ENCODE measurements at regions not wholly inside any gene's neighbourhood (a gene's known extent, or its start where the extent isn't known, plus 50 kb on each side); places are given as distances from the start of the nearest gene placed in this dataset.

- TF ChIP-seq POLR2AphosphoS5 (IDR thresholded peaks at IDR 0.05; ENCODE audit: low read depth, low read length): no peak
- no peak for TF ChIP-seq CTCF (IDR thresholded peaks at IDR 0.05)
- no peak for TF ChIP-seq TCF7L2 (IDR thresholded peaks at IDR 0.05; ENCODE audit: low read depth, low read length)
Measured at GRCh38 chr4:33064238-33064637, 2344.1 kb downstream of the PCDH7 start.

Measured in Panc1 (cell line).